ENCODE measurements at regions not wholly inside any gene's neighbourhood (a gene's known extent, or its start where the extent isn't known, plus 50 kb on each side); places are given as distances from the start of the nearest gene placed in this dataset.

- TF ChIP-seq CTCF (IDR thresholded peaks at IDR 0.05; ENCODE audit: insufficient read depth, low read depth, low read length), result no peak
- ChIA-PET POLR2A (interaction anchor here (0.6 kb wide), 1 partner anchor 173 kb away, joined by 3 read pairs; no protein-coding TSS in a partner anchor), CTCF (no interaction called here)
Observed at GRCh38 chr2:216257089-216257488, 115.2 kb downstream of the MARCHF4 start.

More at GRCh38 chr2:216257089-216257488, 115.2 kb downstream of the MARCHF4 start:
- H3K27me3 ChIP-seq (ENCODE audit: control insufficient read depth, insufficient read depth, low read length), result no peaks in the 10 kb centered on the region
- H3K4me3 ChIP-seq (ENCODE audit: low read depth, low read length), result no peak overlapping the region
- DNase-seq (ENCODE audit: low read depth), result no peak
- H3K36me3 ChIP-seq (ENCODE audit: control insufficient read depth, insufficient read depth, low read length), result no peaks in the 10 kb centered on the region; the same call in none of the 2 replicates

Data from BJ (cell line).